H9 (cell line): ENCODE measurements at regions not wholly inside any gene's neighbourhood (a gene's known extent, or its start where the extent isn't known, plus 50 kb on each side); places are given as distances from the start of the nearest gene placed in this dataset.

Experiments
- DNase-seq: peaks from one replicate; pipeline ENCODE4 v3.0.0-alpha.2; 2017
- H2AFZ ChIP-seq: one replicate; pipeline ENCODE4 v1.6.1; 2013; ENCODE audit warnings: mild to moderate bottlenecking, low read length, control low read depth, moderate library complexity
- H2AK5ac ChIP-seq: 2 replicates; pipeline ENCODE4 v1.6.1; 2013; ENCODE audit warnings: low read length, control low read depth, mixed read lengths; ENCODE audit not compliant: insufficient read length
- H2BK120ac ChIP-seq: one replicate; pipeline ENCODE4 v1.6.1; 2013; ENCODE audit warnings: low read depth, mild to moderate bottlenecking, low read length, control low read depth, inconsistent platforms; ENCODE audit not compliant: poor library complexity, severe bottlenecking
- H2BK12ac ChIP-seq: 2 replicates; pipeline ENCODE4 v1.6.1; 2013; ENCODE audit warnings: low read length, control low read depth, mixed read lengths, low read depth; ENCODE audit not compliant: insufficient read length
- H2BK15ac ChIP-seq: 2 replicates; pipeline ENCODE4 v1.6.1; 2013; ENCODE audit warnings: low read depth, low read length, control low read depth
- H2BK20ac ChIP-seq: one replicate; pipeline ENCODE4 v1.6.1; 2013; ENCODE audit warnings: low read depth, mild to moderate bottlenecking, low read length, control low read depth, inconsistent platforms; ENCODE audit not compliant: poor library complexity, severe bottlenecking
- H2BK5ac ChIP-seq: 2 replicates; pipeline ENCODE4 v1.6.1; 2013; ENCODE audit warnings: low read length, control low read depth, mixed read lengths; ENCODE audit not compliant: insufficient read length
- H3K14ac ChIP-seq: 2 replicates; pipeline ENCODE4 v1.6.1; 2013; ENCODE audit warnings: low read length, control low read depth; ENCODE audit not compliant: insufficient read depth
- H3K18ac ChIP-seq: 2 replicates; pipeline ENCODE4 v1.6.1; 2013; ENCODE audit warnings: low read depth, mild to moderate bottlenecking, mixed read lengths, low read length, control low read depth; ENCODE audit not compliant: insufficient read length
- H3K23ac ChIP-seq: 2 replicates; pipeline ENCODE4 v1.6.1; 2013; ENCODE audit warnings: low read length, control low read depth, mixed read lengths, low read depth; ENCODE audit not compliant: insufficient read length
- H3K23me2 ChIP-seq: 2 replicates; pipeline ENCODE4 v1.6.1; 2013; ENCODE audit warnings: low read depth, mild to moderate bottlenecking, mixed read lengths, low read length, control low read depth; ENCODE audit not compliant: insufficient read length, poor library complexity, severe bottlenecking
- H3K27ac ChIP-seq: 2 replicates; pipeline ENCODE4 v1.5.1; 2013; ENCODE audit warnings: low read length, control low read depth, mixed read lengths, low read depth; ENCODE audit not compliant: insufficient read length
- H3K27me3 ChIP-seq: 2 replicates; pipeline ENCODE4 v1.6.1; 2013; ENCODE audit warnings: low read length, control low read depth, inconsistent platforms; ENCODE audit not compliant: insufficient read depth
- H3K4ac ChIP-seq: 2 replicates; pipeline ENCODE4 v1.6.1; 2013; ENCODE audit warnings: low read depth, mild to moderate bottlenecking, control low read depth, inconsistent platforms, low read length, moderate library complexity
- H3K4me1 ChIP-seq: 2 replicates; pipeline ENCODE4 v1.6.1; 2013; ENCODE audit warnings: low read length, control low read depth, inconsistent platforms; ENCODE audit not compliant: insufficient read depth
- H3K4me2 ChIP-seq: 2 replicates; pipeline ENCODE4 v1.6.1; 2013; ENCODE audit warnings: low read length, control low read depth, mixed read lengths; ENCODE audit not compliant: insufficient read length, insufficient read depth
- H3K56ac ChIP-seq: 2 replicates; pipeline ENCODE4 v1.6.1; 2013; ENCODE audit warnings: low read depth, mild to moderate bottlenecking, mixed read lengths, low read length, control low read depth; ENCODE audit not compliant: insufficient read length
- H3K79me1 ChIP-seq: 2 replicates; pipeline ENCODE4 v1.6.1; 2013; ENCODE audit warnings: low read depth, mild to moderate bottlenecking, moderate library complexity, low read length, control low read depth, inconsistent platforms; ENCODE audit not compliant: insufficient read depth, poor library complexity, severe bottlenecking
- H3K79me2 ChIP-seq: 2 replicates; pipeline ENCODE4 v1.6.1; 2013; ENCODE audit warnings: low read length, control low read depth, inconsistent platforms; ENCODE audit not compliant: insufficient read depth
- H3K9ac ChIP-seq: 2 replicates; pipeline ENCODE4 v1.6.1; 2013; ENCODE audit warnings: low read length, control low read depth, mixed read lengths; ENCODE audit not compliant: insufficient read length; ENCODE audit errors: extremely low read depth
- H3K9me3 ChIP-seq: one replicate; pipeline ENCODE4 v1.6.1; 2013; ENCODE audit warnings: low read depth, low read length, inconsistent platforms; ENCODE audit not compliant: control insufficient read depth
- H3T11ph ChIP-seq: one replicate; pipeline ENCODE4 v1.6.1; 2013; ENCODE audit warnings: mild to moderate bottlenecking, low read length, control low read depth, inconsistent platforms
- H4K20me1 ChIP-seq: one replicate; pipeline ENCODE4 v1.6.1; 2013; ENCODE audit not compliant: control insufficient read depth, insufficient read length, insufficient read depth
- H4K5ac ChIP-seq: 2 replicates; pipeline ENCODE4 v1.6.1; 2013; ENCODE audit warnings: low read depth, mild to moderate bottlenecking, mixed read lengths, low read length, control low read depth; ENCODE audit not compliant: insufficient read length
- H4K8ac ChIP-seq: replicated peaks from 2 replicates; pipeline ENCODE4 v1.6.1; 2013; ENCODE audit warnings: low read length, control low read depth, mixed read lengths, low read depth; ENCODE audit not compliant: insufficient read length
- H4K91ac ChIP-seq: 2 replicates; pipeline ENCODE4 v1.6.1; 2013; ENCODE audit warnings: low read depth, mild to moderate bottlenecking, moderate library complexity, mixed read lengths, low read length, control low read depth; ENCODE audit not compliant: insufficient read length
- H3K27ac Mint-ChIP-seq, 3 experiments: 2 replicates in 2 of 3; 3 replicates in 1 of 3; pipeline ENCODE4 v1.8.0; 2020 to 2021; ENCODE audit warnings: mixed read lengths in 3 of 3, mild to moderate bottlenecking in 1 of 3, moderate library complexity in 1 of 3
- H3K27me3 Mint-ChIP-seq: 2 replicates; pipeline ENCODE4 v1.8.0; 2021; ENCODE audit warnings: low read depth, mild to moderate bottlenecking, moderate library complexity, mixed read lengths
- H3K36me3 Mint-ChIP-seq, 3 experiments: 2 replicates in 2 of 3; 3 replicates in 1 of 3; pipeline ENCODE4 v1.8.0; 2020 to 2021; ENCODE audit warnings: low read depth in 3 of 3, mixed read lengths in 3 of 3; ENCODE audit not compliant: insufficient read depth in 1 of 3
- H3K4me1 Mint-ChIP-seq, 2 experiments: 2 replicates each; pipeline ENCODE4 v1.8.0; 2020; ENCODE audit warnings: mixed read lengths in 2 of 2
- H3K4me3 Mint-ChIP-seq, 2 experiments: 2 replicates in 1 of 2; 3 replicates in 1 of 2; pipeline ENCODE4 v1.8.0; 2020 to 2021; ENCODE audit warnings: mild to moderate bottlenecking in 2 of 2, mixed read lengths in 2 of 2, moderate library complexity in 1 of 2
- H3K9me3 Mint-ChIP-seq, 2 experiments: 2 replicates in 1 of 2; 3 replicates in 1 of 2; pipeline ENCODE4 v1.8.0; 2020; ENCODE audit warnings: mild to moderate bottlenecking in 2 of 2, mixed read lengths in 2 of 2, moderate library complexity in 1 of 2
- CTCF ChIP-seq: fragments of 200-600 bp; sonication (generic); conservative IDR thresholded peaks from 3 replicates; pipeline ENCODE4 v1.8.0; 2021; ENCODE audit warnings: antibody characterized with exemption, mild to moderate bottlenecking
- WGBS: extraction: QIAGEN DNeasy Blood & Tissue Kit; methylation state at CpG from one replicate; pipeline ENCODE4 v1.1.7; 2013; ENCODE audit warnings: missing lambda C conversion rate, low lambda C conversion rate, mixed read lengths; ENCODE audit not compliant: insufficient read length; ENCODE audit errors: extremely low coverage; 5-methylcytosine and 5-hydroxymethylcytosine counted together

GRCh38 chr12:96107236-96107635, 71.8 kb upstream of the LTA4H start:
- Mint-ChIP-seq H3K27me3 (peaks cover 1% of the 10 kb centered on the region), H3K9me3 (peaks cover 0 to 2% of the 10 kb centered on the region in 2 experiments; a peak in 1 of 5 replicates), H3K36me3 (peaks cover 2 to 5% (median 2%) of the 10 kb centered on the region in 3 experiments; a peak in 2 of 7 replicates), H3K4me3 (no peak overlapping the region), H3K4me1 (peaks cover 10 to 13% of the 10 kb centered on the region in 2 experiments), H3K27ac (no peak overlapping the region)
- Histone ChIP-seq H3K4me2 (no peak overlapping the region), H4K8ac (no peak overlapping the region), H2BK12ac (no peak overlapping the region), H3K27ac (no peak overlapping the region), H3K27me3 (no peaks in the 10 kb centered on the region; the same call in 1 of the 2 replicates), H3K23me2 (no peaks in the 10 kb centered on the region), H3K14ac (no peak overlapping the region), H4K91ac (no peak overlapping the region), H3K18ac (no peak overlapping the region), H2BK5ac (no peak overlapping the region), H3K4ac (no peak overlapping the region), H2BK15ac (no peak overlapping the region), H2AK5ac (no peak overlapping the region), H3K9me3 (no peaks in the 10 kb centered on the region), H2BK20ac (no peak overlapping the region), H3K79me2 (no peaks in the 10 kb centered on the region), H4K20me1 (no peaks in the 10 kb centered on the region), H2BK120ac (no peak overlapping the region), H4K5ac (no peak overlapping the region), H3K23ac (no peak overlapping the region), H3K56ac (no peak overlapping the region), H3T11ph (no peak overlapping the region), H3K4me1 (no peaks in the 10 kb centered on the region; the same call in 1 of the 2 replicates), H3K9ac (no peak overlapping the region), H3K79me1 (no peaks in the 10 kb centered on the region), H2AFZ (no peak overlapping the region)
- no peak for DNase-seq
- no CpG with 5 or more reads among the region's 5 CpGs for WGBS
- TF ChIP-seq CTCF, result no peak
